ENCODE measurements at regions not wholly inside any gene's neighbourhood (a gene's known extent, or its start where the extent isn't known, plus 50 kb on each side); places are given as distances from the start of the nearest gene placed in this dataset.

DNA sequence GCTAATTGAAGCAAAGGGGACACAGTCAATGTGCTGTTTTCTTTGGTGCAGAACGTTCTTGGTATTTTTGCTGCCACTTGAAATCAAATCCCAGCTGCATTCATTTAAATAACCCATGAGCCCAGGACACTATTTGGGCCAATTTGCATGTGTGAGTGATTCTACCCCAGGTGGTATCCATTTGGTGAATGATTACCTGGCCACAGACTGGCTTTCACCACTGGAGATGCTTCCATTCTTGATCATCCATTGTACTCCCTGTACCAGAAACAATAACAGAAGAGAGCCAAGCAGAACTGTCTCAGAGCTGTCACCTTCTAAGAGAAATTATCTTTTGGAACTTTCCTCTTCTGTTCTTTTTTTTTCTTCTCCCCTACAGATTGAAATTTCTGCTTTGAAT, 139.7 kb upstream of the RARB start:
- Histone ChIP-seq H2AFZ (no peak overlapping the region), H3K79me2 (replicated peaks; ENCODE audit: insufficient read depth) (no peaks in the 10 kb centered on the region), H3K36me3 (ENCODE audit: insufficient read depth) (no peaks in the 10 kb centered on the region), H3K27me3 (ENCODE audit: insufficient read depth) (no peaks in the 10 kb centered on the region), H3K4me2 (peak overlapping the region; percentile 5; the same call in 1 of the 2 replicates), H3K27ac (ENCODE audit: low read depth) (no peak overlapping the region), H3K4me3 (no peak overlapping the region), H4K20me1 (replicated peaks; ENCODE audit: insufficient read depth) (no peaks in the 10 kb centered on the region), H3F3A (replicated peaks; ENCODE audit: low read depth) (no peaks in the 10 kb centered on the region), H3K4me1 (ENCODE audit: insufficient read depth) (peaks cover 39% of the 10 kb centered on the region), H3K9me2 (ENCODE audit: insufficient read depth) (peaks cover 28% of the 10 kb centered on the region)
- no peak for DNase-seq (ENCODE audit: low spot score)
- no peak overlapping the region for H3K27ac Mint-ChIP-seq
- no peak overlapping the region for H3K4me3 Mint-ChIP-seq
- TF ChIP-seq NANOG (IDR thresholded peaks at IDR 0.05; ENCODE audit: borderline replicate concordance) (no peak), CREB1 (CRISPR knock-in tag; IDR thresholded peaks at IDR 0.05; ENCODE audit: low read depth) (no peak), STAT1 (IDR thresholded peaks at IDR 0.05; ENCODE audit: unreplicated experiment) (no peak), EZH2phosphoT487 (IDR thresholded peaks at IDR 0.05; ENCODE audit: unreplicated experiment) (no peak), ZNF462 (CRISPR knock-in tag; IDR thresholded peaks at IDR 0.05) (peak; percentile 85), POLR2AphosphoS5 (IDR thresholded peaks at IDR 0.05; ENCODE audit: low read depth) (no peak), ZNF114 (CRISPR knock-in tag; IDR thresholded peaks at IDR 0.05) (no peak)
- H3K4me1 Mint-ChIP-seq: peaks cover 37% of the 10 kb centered on the region
- H3K27me3 Mint-ChIP-seq (ENCODE audit: insufficient read depth, low read depth, poor library complexity): peaks cover 5% of the 10 kb centered on the region
- no peaks in the 10 kb centered on the region for H3K36me3 Mint-ChIP-seq (ENCODE audit: low read depth)
- peak; percentile 66 for ATAC-seq
- H3K9me3 Mint-ChIP-seq: no peaks in the 10 kb centered on the region

DNA sequence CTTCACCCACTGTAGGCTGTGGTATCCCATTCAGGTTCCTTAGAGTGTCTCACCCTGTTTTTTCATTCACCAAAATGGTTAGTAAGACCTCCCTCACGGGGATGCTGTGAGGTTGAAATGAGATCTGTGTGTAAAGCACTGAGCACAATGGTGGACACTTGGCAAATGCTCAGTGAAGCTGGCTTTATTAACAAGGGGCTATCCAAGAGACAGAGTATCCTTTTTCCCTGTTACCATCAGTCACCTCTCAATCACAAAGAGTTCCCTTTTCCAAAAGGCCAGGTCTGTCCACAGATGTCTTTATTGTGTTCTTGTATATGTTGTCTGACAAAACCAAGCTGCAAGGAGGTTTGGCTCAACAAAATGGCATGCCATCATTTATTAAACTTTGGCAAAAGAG, 138.9 kb upstream of the RARB start:
- Histone ChIP-seq H3K27me3 (ENCODE audit: insufficient read depth) (no peaks in the 10 kb centered on the region), H3K79me2 (replicated peaks; ENCODE audit: insufficient read depth) (no peaks in the 10 kb centered on the region), H3K9me2 (ENCODE audit: insufficient read depth) (peaks cover 24% of the 10 kb centered on the region), H3F3A (replicated peaks; ENCODE audit: low read depth) (no peaks in the 10 kb centered on the region), H2AFZ (no peak overlapping the region), H3K4me1 (ENCODE audit: insufficient read depth) (peaks cover 41% of the 10 kb centered on the region), H3K4me2 (no peak overlapping the region), H3K36me3 (ENCODE audit: insufficient read depth) (no peaks in the 10 kb centered on the region), H4K20me1 (replicated peaks; ENCODE audit: insufficient read depth) (no peaks in the 10 kb centered on the region), H3K27ac (ENCODE audit: low read depth) (no peak overlapping the region), H3K4me3 (no peak overlapping the region)
- Mint-ChIP-seq H3K4me3 (no peak overlapping the region), H3K27ac (no peak overlapping the region), H3K36me3 (ENCODE audit: low read depth) (no peaks in the 10 kb centered on the region), H3K9me3 (no peaks in the 10 kb centered on the region), H3K4me1 (peaks cover 42% of the 10 kb centered on the region), H3K27me3 (ENCODE audit: insufficient read depth, low read depth, poor library complexity) (peaks cover 5% of the 10 kb centered on the region)
- no peak for ATAC-seq
- DNase-seq (ENCODE audit: low spot score): no peak
- TF ChIP-seq, protein P1, sequence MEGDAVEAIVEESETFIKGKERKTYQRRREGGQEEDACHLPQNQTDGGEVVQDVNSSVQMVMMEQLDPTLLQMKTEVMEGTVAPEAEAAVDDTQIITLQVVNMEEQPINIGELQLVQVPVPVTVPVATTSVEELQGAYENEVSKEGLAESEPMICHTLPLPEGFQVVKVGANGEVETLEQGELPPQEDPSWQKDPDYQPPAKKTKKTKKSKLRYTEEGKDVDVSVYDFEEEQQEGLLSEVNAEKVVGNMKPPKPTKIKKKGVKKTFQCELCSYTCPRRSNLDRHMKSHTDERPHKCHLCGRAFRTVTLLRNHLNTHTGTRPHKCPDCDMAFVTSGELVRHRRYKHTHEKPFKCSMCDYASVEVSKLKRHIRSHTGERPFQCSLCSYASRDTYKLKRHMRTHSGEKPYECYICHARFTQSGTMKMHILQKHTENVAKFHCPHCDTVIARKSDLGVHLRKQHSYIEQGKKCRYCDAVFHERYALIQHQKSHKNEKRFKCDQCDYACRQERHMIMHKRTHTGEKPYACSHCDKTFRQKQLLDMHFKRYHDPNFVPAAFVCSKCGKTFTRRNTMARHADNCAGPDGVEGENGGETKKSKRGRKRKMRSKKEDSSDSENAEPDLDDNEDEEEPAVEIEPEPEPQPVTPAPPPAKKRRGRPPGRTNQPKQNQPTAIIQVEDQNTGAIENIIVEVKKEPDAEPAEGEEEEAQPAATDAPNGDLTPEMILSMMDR (conservative IDR thresholded peaks at IDR 0.05; ENCODE audit: low read depth in 2 of 2): no peak
- TF ChIP-seq EZH2 (IDR thresholded peaks at IDR 0.05; ENCODE audit: low read depth, unreplicated experiment) (no peak), STAT1 (IDR thresholded peaks at IDR 0.05; ENCODE audit: unreplicated experiment) (no peak), JUNB (IDR thresholded peaks at IDR 0.05; ENCODE audit: unreplicated experiment) (no peak), ZNF114 (CRISPR knock-in tag; IDR thresholded peaks at IDR 0.05) (no peak)
- TF ChIP-seq, protein P2, sequence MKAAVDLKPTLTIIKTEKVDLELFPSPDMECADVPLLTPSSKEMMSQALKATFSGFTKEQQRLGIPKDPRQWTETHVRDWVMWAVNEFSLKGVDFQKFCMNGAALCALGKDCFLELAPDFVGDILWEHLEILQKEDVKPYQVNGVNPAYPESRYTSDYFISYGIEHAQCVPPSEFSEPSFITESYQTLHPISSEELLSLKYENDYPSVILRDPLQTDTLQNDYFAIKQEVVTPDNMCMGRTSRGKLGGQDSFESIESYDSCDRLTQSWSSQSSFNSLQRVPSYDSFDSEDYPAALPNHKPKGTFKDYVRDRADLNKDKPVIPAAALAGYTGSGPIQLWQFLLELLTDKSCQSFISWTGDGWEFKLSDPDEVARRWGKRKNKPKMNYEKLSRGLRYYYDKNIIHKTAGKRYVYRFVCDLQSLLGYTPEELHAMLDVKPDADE (IDR thresholded peaks at IDR 0.05): no peak
